ENCODE measurements at regions not wholly inside any gene's neighbourhood (a gene's known extent, or its start where the extent isn't known, plus 50 kb on each side); places are given as distances from the start of the nearest gene placed in this dataset.

GRCh38 chr11:106470230-106470629 is 392.8 kb downstream of the AASDHPPT start:
- Histone ChIP-seq H3K9ac (replicated peaks; ENCODE audit: extremely low read depth, insufficient read depth, low read length) (no peak overlapping the region), H3K9me1 (replicated peaks; ENCODE audit: control insufficient read depth, extremely low read depth, insufficient read depth, low read length) (no peaks in the 10 kb centered on the region), H2AFZ (ENCODE audit: low read depth, low read length) (no peak overlapping the region), H3K4me2 (ENCODE audit: insufficient read depth, low read length) (no peak overlapping the region), H3K4me1 (ENCODE audit: control insufficient read depth, extremely low read depth, insufficient read depth, low read length) (peaks cover 22% of the 10 kb centered on the region), H3K36me3 (ENCODE audit: control insufficient read depth in 2 of 2, extremely low read depth in 1 of 2, insufficient read depth in 2 of 2, low read length in 2 of 2) (no peaks in the 10 kb centered on the region), H3K9me3 (replicated peaks; ENCODE audit: control insufficient read depth, insufficient read depth, low read length) (no peaks in the 10 kb centered on the region), H3K79me2 (ENCODE audit: control insufficient read depth, insufficient read depth, low read length) (no peaks in the 10 kb centered on the region), H3K4me3 (replicated peaks in 1 of 3; ENCODE audit: insufficient read depth in 1 of 3, low read depth in 1 of 3, low read length in 3 of 3) (no peak overlapping the region), H3K27me3 (ENCODE audit: control insufficient read depth in 2 of 2, insufficient read depth in 2 of 2, low read length in 2 of 2) (no peaks in the 10 kb centered on the region), H3K27ac (ENCODE audit: insufficient read depth, low read depth, low read length) (no peak overlapping the region), H4K20me1 (replicated peaks; ENCODE audit: control insufficient read depth, extremely low read depth, insufficient read depth, low read length) (no peaks in the 10 kb centered on the region)
- intact Hi-C loops (cut with micrococcal nuclease), result no loop called here
- FAIRE-seq, result no peak
- TF ChIP-seq MAX (IDR thresholded peaks at IDR 0.05; ENCODE audit: insufficient read depth, insufficient read length) (no peak), FOS (IDR thresholded peaks at IDR 0.05; ENCODE audit: borderline replicate concordance, insufficient read depth, low read length) (no peak), EZH2 (IDR thresholded peaks at IDR 0.05; ENCODE audit: borderline replicate concordance, low read depth, low read length, severe bottlenecking) (no peak), CTCF (IDR thresholded peaks at IDR 0.05; ENCODE audit: extremely low read depth in 1 of 2, insufficient read depth in 1 of 2, low read depth in 1 of 2, low read length in 2 of 2) (no peak), JUN (IDR thresholded peaks at IDR 0.05; ENCODE audit: borderline replicate concordance, insufficient read depth, insufficient read length, low read depth) (no peak), POLR2AphosphoS5 (IDR thresholded peaks at IDR 0.05; ENCODE audit: insufficient read depth, low read depth, low read length) (no peak), POLR2A (IDR thresholded peaks at IDR 0.05; ENCODE audit: low read depth, low read length) (no peak), MYC (IDR thresholded peaks at IDR 0.05; ENCODE audit: low read depth, low read length) (no peak), GATA2 (IDR thresholded peaks at IDR 0.05; ENCODE audit: insufficient read depth, insufficient read length, low read depth, low read length) (no peak)
- ChIA-PET POLR2A (no interaction called here), CTCF (interaction anchor here (1.1 to 1.4 kb wide), 2 partner anchors 10 to 13 kb away, joined by 3 to 5 read pairs; no protein-coding TSS in a partner anchor)
- dilution Hi-C loops (cut with MboI; ENCODE audit: extremely low pct_ligation_motif_present, low sequenced_read_pairs), result no loop called here
- BruUV-seq (replicated peaks), result no TSS peak
- no peak for DNase-seq (ENCODE audit: low read depth, low spot score)

Data from endothelial cell of umbilical vein (primary cell).